Activated naive CD8-positive, alpha-beta T cell treated with anti-CD3 and anti-CD28 coated beads for 36 hours (primary cell): ENCODE measurements at regions not wholly inside any gene's neighbourhood (a gene's known extent, or its start where the extent isn't known, plus 50 kb on each side); places are given as distances from the start of the nearest gene placed in this dataset.

Experiments
- DNase-seq: peaks from one replicate; pipeline ENCODE4 v3.0.0; 2021
- H3K27ac Mint-ChIP-seq: one replicate; pipeline ENCODE4 v1.8.0; 2022; ENCODE audit warnings: mild to moderate bottlenecking, moderate library complexity, mixed read lengths
- H3K27me3 Mint-ChIP-seq: one replicate; pipeline ENCODE4 v1.8.0; 2022; ENCODE audit warnings: mild to moderate bottlenecking, mixed read lengths
- H3K36me3 Mint-ChIP-seq: one replicate; pipeline ENCODE4 v1.8.0; 2021; ENCODE audit warnings: mild to moderate bottlenecking, mixed read lengths
- H3K4me1 Mint-ChIP-seq: one replicate; pipeline ENCODE4 v1.8.0; 2021; ENCODE audit warnings: mixed read lengths
- H3K4me3 Mint-ChIP-seq: one replicate; pipeline ENCODE4 v1.8.0; 2022; ENCODE audit warnings: mild to moderate bottlenecking, moderate library complexity, mixed read lengths
- H3K9me3 Mint-ChIP-seq: one replicate; pipeline ENCODE4 v1.8.0; 2022; ENCODE audit warnings: mixed read lengths

DNA sequence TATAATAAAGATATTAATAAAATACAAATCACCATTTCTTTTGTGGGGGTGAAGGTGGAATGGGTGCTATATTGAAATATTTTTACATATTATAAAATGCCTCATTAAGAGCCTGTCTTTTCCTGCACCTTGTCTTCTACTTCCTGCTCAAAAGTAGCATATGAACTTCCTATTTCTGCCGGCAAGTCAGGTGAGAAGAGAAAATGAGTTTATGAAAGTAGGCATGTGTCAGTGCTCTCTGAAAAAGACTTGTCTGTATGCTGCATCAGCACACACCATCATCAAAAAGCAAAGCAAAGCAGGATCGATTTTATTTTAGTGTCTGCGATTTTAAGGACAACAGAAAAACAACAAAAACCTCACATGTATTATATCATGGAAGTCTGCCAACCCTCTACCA is 114.2 kb downstream of the RAP2A start:
- Mint-ChIP-seq H3K4me3 (no peak overlapping the region), H3K9me3 (no peaks in the 10 kb centered on the region), H3K27ac (no peak overlapping the region), H3K36me3 (peaks cover 2% of the 10 kb centered on the region), H3K27me3 (peaks cover 3% of the 10 kb centered on the region), H3K4me1 (peaks cover 5% of the 10 kb centered on the region)
- DNase-seq = no peak

GRCh38 chr13:97548711-97549110 is 114.7 kb downstream of the RAP2A start:
- H3K27ac Mint-ChIP-seq = no peak overlapping the region
- peaks cover 2% of the 10 kb centered on the region for H3K36me3 Mint-ChIP-seq
- H3K4me3 Mint-ChIP-seq = no peak overlapping the region
- peaks cover 5% of the 10 kb centered on the region for H3K4me1 Mint-ChIP-seq
- no peaks in the 10 kb centered on the region for H3K9me3 Mint-ChIP-seq
- H3K27me3 Mint-ChIP-seq = peaks cover 1% of the 10 kb centered on the region
- DNase-seq = no peak

DNA sequence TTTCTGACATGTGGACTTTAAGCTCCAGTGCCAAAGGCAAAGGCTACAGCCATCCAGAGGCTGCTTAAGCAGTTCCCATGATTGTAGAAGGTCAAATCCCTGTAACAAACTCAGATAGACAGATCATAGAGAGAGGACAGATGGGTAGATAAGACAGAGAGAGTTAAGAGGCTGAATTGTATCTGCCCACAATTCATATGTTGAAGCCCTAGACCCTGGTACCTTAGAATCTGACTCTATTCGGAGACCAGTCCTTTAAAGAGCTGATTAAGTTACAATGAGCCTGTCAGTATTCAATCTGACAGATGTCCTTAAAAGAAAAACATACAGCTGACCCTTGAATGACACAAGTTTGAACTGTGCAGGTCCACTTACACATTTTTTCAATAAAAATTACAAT is 115.2 kb downstream of the RAP2A start:
- Mint-ChIP-seq H3K4me3 (no peak overlapping the region), H3K4me1 (peaks cover 5% of the 10 kb centered on the region), H3K27ac (no peak overlapping the region), H3K9me3 (no peaks in the 10 kb centered on the region), H3K36me3 (peaks cover 2% of the 10 kb centered on the region), H3K27me3 (no peaks in the 10 kb centered on the region)
- no peak for DNase-seq

- Mint-ChIP-seq H3K36me3 (no peaks in the 10 kb centered on the region), H3K27ac (no peak overlapping the region), H3K4me1 (no peaks in the 10 kb centered on the region), H3K27me3 (no peaks in the 10 kb centered on the region), H3K4me3 (no peak overlapping the region), H3K9me3 (no peaks in the 10 kb centered on the region)
- no peak for DNase-seq
Measured at GRCh38 chr13:97554496-97554895, 120.5 kb downstream of the RAP2A start.

GRCh38 chr13:97555034-97555433 is 121.1 kb downstream of the RAP2A start:
- H3K9me3 Mint-ChIP-seq = no peaks in the 10 kb centered on the region
- H3K27ac Mint-ChIP-seq = no peak overlapping the region
- H3K4me3 Mint-ChIP-seq = no peak overlapping the region
- no peaks in the 10 kb centered on the region for H3K27me3 Mint-ChIP-seq
- DNase-seq = no peak
- H3K4me1 Mint-ChIP-seq = no peaks in the 10 kb centered on the region
- no peaks in the 10 kb centered on the region for H3K36me3 Mint-ChIP-seq

- Mint-ChIP-seq H3K4me1 (peaks cover 3% of the 10 kb centered on the region), H3K27ac (no peak overlapping the region), H3K9me3 (no peaks in the 10 kb centered on the region), H3K36me3 (peaks cover 2% of the 10 kb centered on the region), H3K4me3 (no peak overlapping the region), H3K27me3 (peaks cover 2% of the 10 kb centered on the region)
- no peak for DNase-seq
Measured at GRCh38 chr13:97559030-97559429, 125.1 kb downstream of the RAP2A start.

DNA sequence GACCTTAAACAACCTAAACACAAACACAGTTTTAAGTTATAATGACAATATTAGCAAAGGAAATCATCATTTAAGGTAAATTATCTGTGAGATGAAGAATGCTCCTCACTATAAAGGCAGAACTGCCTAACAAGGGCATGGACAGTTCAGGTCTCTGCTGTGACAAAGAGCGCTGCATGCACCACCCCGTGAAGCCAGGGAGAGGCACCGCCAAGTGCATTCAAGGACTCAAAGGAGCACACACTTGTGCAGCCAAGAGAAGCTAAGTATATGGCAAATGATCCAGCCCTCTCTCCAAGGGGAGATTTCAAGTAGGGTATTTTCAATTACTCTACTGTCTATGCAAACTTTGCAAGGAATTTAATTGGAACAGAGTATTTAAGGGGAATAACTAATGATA is 126.0 kb downstream of the RAP2A start:
- peaks cover 2% of the 10 kb centered on the region for H3K36me3 Mint-ChIP-seq
- peaks cover 3% of the 10 kb centered on the region for H3K4me1 Mint-ChIP-seq
- no peak for DNase-seq
- no peak overlapping the region for H3K27ac Mint-ChIP-seq
- no peaks in the 10 kb centered on the region for H3K9me3 Mint-ChIP-seq
- H3K4me3 Mint-ChIP-seq = no peak overlapping the region
- peaks cover 9% of the 10 kb centered on the region for H3K27me3 Mint-ChIP-seq

- no peaks in the 10 kb centered on the region for H3K9me3 Mint-ChIP-seq
- DNase-seq = no peak
- H3K27ac Mint-ChIP-seq = no peak overlapping the region
- H3K4me1 Mint-ChIP-seq = peaks cover 3% of the 10 kb centered on the region
- H3K4me3 Mint-ChIP-seq = no peak overlapping the region
- H3K27me3 Mint-ChIP-seq = peaks cover 19% of the 10 kb centered on the region
- peaks cover 2% of the 10 kb centered on the region for H3K36me3 Mint-ChIP-seq
Measured at GRCh38 chr13:97561182-97561581, 127.2 kb downstream of the RAP2A start.

- Mint-ChIP-seq H3K27me3 (peaks cover 30% of the 10 kb centered on the region), H3K27ac (no peak overlapping the region), H3K36me3 (peaks cover 2% of the 10 kb centered on the region), H3K9me3 (no peaks in the 10 kb centered on the region), H3K4me3 (no peak overlapping the region), H3K4me1 (peaks cover 3% of the 10 kb centered on the region)
- no peak for DNase-seq
Measured at GRCh38 chr13:97562962-97563361, 129.0 kb downstream of the RAP2A start.

DNA sequence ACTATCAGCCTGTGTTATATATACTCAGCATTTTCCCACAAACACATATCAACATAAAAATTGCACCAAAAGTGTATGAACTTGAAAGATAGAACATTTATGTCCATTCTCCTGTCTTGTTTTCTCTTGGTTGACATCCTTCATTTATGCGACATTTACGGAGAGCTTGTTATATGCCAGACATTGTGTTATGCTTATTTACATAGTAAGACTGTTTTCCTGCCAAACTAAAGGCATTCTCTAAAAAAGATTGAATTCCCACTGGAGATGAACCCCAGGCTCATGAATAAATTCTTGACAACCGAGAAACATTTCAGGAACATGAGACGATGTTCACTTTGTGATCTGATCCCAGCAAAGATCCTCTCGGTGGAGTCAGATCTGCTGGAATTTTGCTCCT is 131.0 kb downstream of the RAP2A start:
- no peak overlapping the region for H3K27ac Mint-ChIP-seq
- H3K27me3 Mint-ChIP-seq = peaks cover 36% of the 10 kb centered on the region
- no peak overlapping the region for H3K4me3 Mint-ChIP-seq
- peaks cover 3% of the 10 kb centered on the region for H3K4me1 Mint-ChIP-seq
- no peak for DNase-seq
- no peaks in the 10 kb centered on the region for H3K9me3 Mint-ChIP-seq
- H3K36me3 Mint-ChIP-seq = peaks cover 2% of the 10 kb centered on the region

- Mint-ChIP-seq H3K4me1 (peaks cover 3% of the 10 kb centered on the region), H3K27ac (no peak overlapping the region), H3K36me3 (peaks cover 2% of the 10 kb centered on the region), H3K27me3 (peaks cover 36% of the 10 kb centered on the region), H3K9me3 (no peaks in the 10 kb centered on the region), H3K4me3 (no peak overlapping the region)
- DNase-seq = no peak
Measured at GRCh38 chr13:97565906-97566305, 131.9 kb downstream of the RAP2A start.

DNA sequence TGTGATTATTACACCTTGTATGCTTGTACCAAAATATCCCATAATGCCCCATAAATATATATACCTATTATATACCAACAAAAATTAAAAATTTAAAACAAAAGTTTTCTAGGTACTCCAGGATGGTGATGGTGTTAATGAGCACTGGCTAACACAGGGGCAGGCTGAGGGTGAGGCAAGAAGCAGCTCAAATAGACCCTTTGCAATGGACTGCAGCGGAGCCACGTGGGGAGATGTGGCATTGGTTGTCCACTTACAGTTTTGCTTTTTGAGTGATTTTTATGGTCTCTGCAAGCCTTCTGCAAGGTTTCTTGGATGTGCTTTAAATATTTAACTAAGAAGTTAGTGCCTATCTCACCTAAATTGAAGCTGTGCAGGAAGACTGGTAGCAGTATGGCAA is 132.9 kb downstream of the RAP2A start:
- Mint-ChIP-seq H3K4me3 (no peak overlapping the region), H3K4me1 (no peaks in the 10 kb centered on the region), H3K9me3 (no peaks in the 10 kb centered on the region), H3K27ac (no peak overlapping the region), H3K27me3 (peaks cover 39% of the 10 kb centered on the region), H3K36me3 (peaks cover 2% of the 10 kb centered on the region)
- no peak for DNase-seq

GRCh38 chr13:97567510-97568243 is 133.7 kb downstream of the RAP2A start:
- Mint-ChIP-seq H3K4me3 (no peak overlapping the region), H3K27me3 (peaks cover 39% of the 10 kb centered on the region), H3K27ac (no peak overlapping the region), H3K9me3 (no peaks in the 10 kb centered on the region), H3K4me1 (no peaks in the 10 kb centered on the region), H3K36me3 (peaks cover 2% of the 10 kb centered on the region)
- DNase-seq = no peak

- Mint-ChIP-seq H3K9me3 (no peaks in the 10 kb centered on the region), H3K4me3 (no peak overlapping the region), H3K4me1 (no peaks in the 10 kb centered on the region), H3K27me3 (peaks cover 39% of the 10 kb centered on the region), H3K27ac (no peak overlapping the region), H3K36me3 (no peaks in the 10 kb centered on the region)
- no peak for DNase-seq
Measured at GRCh38 chr13:97568850-97569249, 134.9 kb downstream of the RAP2A start.

- H3K27ac Mint-ChIP-seq = no peak overlapping the region
- H3K4me1 Mint-ChIP-seq = no peaks in the 10 kb centered on the region
- no peaks in the 10 kb centered on the region for H3K36me3 Mint-ChIP-seq
- H3K27me3 Mint-ChIP-seq = peaks cover 31% of the 10 kb centered on the region
- no peak for DNase-seq
- H3K4me3 Mint-ChIP-seq = no peak overlapping the region
- no peaks in the 10 kb centered on the region for H3K9me3 Mint-ChIP-seq
Measured at GRCh38 chr13:97569841-97570240, 135.9 kb downstream of the RAP2A start.

GRCh38 chr13:97570442-97570841 is 136.5 kb downstream of the RAP2A start:
- H3K36me3 Mint-ChIP-seq = no peaks in the 10 kb centered on the region
- no peak overlapping the region for H3K4me3 Mint-ChIP-seq
- H3K9me3 Mint-ChIP-seq = no peaks in the 10 kb centered on the region
- no peak overlapping the region for H3K27ac Mint-ChIP-seq
- H3K4me1 Mint-ChIP-seq = no peaks in the 10 kb centered on the region
- no peak for DNase-seq
- peaks cover 25% of the 10 kb centered on the region for H3K27me3 Mint-ChIP-seq
